Kidney (tissue), 13 donors: ENCODE measurements at regions not wholly inside any gene's neighbourhood (a gene's known extent, or its start where the extent isn't known, plus 50 kb on each side); places are given as distances from the start of the nearest gene placed in this dataset.

Experiments
- DNase-seq, 5 donors: peaks; one replicate each; pipeline ENCODE4 v3.0.0-alpha.2; 2013 to 2020
- FAIRE-seq: peaks from 2 replicates; lab custom pipeline; 2012; peaks lifted over from hg19 to GRCh38; lab: Jason Lieb, UNC
- H3K27ac ChIP-seq, 2 donors: one replicate each; pipeline ENCODE4 v1.7.0; 2013; ENCODE audit warnings: low read depth in 2 of 2, low read length in 2 of 2, inconsistent platforms in 1 of 2
- H3K27me3 ChIP-seq: one replicate; pipeline ENCODE4 v1.7.1; 2013; ENCODE audit warnings: low read length, inconsistent platforms; ENCODE audit not compliant: control insufficient read depth, insufficient read depth
- H3K36me3 ChIP-seq, 3 donors: one replicate each; pipeline versions ENCODE4 v1.7.0 to v1.7.1; 2013; ENCODE audit warnings: low read length in 3 of 3, control low read depth in 1 of 3, inconsistent platforms in 1 of 3; ENCODE audit not compliant: insufficient read depth in 3 of 3, control insufficient read depth in 2 of 3
- H3K4me1 ChIP-seq, 3 donors: one replicate each; pipeline versions ENCODE4 v1.7.0 to v1.7.1; 2013; ENCODE audit warnings: low read length in 3 of 3, inconsistent platforms in 1 of 3, low read depth in 1 of 3; ENCODE audit not compliant: control insufficient read depth in 2 of 3, insufficient read depth in 2 of 3
- H3K4me3 ChIP-seq, 3 donors: one replicate each; pipeline versions ENCODE4 v1.7.0 to v1.8.1; 2013; ENCODE audit warnings: low read length in 3 of 3, control low read depth in 1 of 3, inconsistent platforms in 1 of 3
- H3K9ac ChIP-seq, 3 donors: one replicate each; pipeline versions ENCODE4 v1.7.0 to v1.7.1; 2013; ENCODE audit warnings: low read length in 3 of 3, control low read depth in 1 of 3, inconsistent platforms in 1 of 3
- H3K9me3 ChIP-seq, 3 donors: one replicate each; pipeline versions ENCODE4 v1.7.0 to v1.7.1; 2013; ENCODE audit warnings: low read length in 3 of 3, control low read depth in 1 of 3, inconsistent platforms in 1 of 3; ENCODE audit not compliant: control insufficient read depth in 2 of 3, insufficient read depth in 1 of 3
- intact Hi-C: fragments of 100-400 bp; cut with DNase I; formaldehyde crosslinking; loops from one replicate; pipeline ENCODE4 v1.11.1; 2022
- TF ChIP-seq, protein P1 (sequence below): IDR thresholded peaks from 3 replicates; pipeline ENCODE4 v1.5.1; 2012; ENCODE audit warnings: mild to moderate bottlenecking, moderate library complexity, borderline replicate concordance; ENCODE audit not compliant: insufficient read depth; ENCODE audit errors: extremely low read depth
- donor health status: control.
- donor health status: control.
- donor health status: control.
- donor health status: control.
- donor health status: control.
- donor health status: DM: yes; HTN: yes; CAD: no.
- donor health status: Normal renal cell carcinoma (clear cell type).

DNA sequence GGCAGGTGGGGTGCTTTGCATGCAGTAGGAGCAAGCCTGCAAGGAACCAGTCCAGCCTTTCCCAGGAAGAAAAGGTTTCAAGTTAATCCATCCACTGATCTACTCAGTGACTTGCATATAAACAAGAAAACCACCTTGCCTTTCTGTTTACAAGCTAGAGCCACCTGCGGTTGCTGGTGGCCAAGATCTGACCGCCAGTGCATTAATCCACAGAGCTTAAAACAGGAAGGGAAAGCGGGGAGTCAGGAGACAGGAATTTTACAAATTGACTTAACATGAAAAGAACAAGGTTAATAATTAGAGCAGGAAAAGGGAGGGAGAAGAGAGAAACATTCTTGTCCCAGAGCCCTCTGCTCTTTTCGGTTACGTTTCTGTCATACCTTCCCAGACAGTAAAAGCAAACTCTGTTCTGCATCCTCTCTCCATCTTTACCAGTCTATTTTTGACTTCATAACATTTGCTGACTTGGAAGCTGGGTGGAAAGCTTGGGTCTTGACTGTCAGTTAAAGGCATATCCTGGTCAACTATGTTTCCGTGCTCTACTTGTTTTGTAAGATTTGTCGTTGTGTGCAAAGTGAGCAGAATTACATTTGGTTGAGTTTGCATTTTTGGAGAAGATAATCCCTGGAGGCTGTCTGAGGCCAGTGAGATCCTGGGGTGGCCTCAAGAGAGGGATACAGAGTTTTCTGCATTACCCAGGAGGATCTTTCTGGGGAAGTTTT lies 760.6 kb downstream of the EFNB2 start:
- peak in 3 of 5 donors; percentile 21 to 71 (median 47) for DNase-seq
- TF ChIP-seq, protein P1, sequence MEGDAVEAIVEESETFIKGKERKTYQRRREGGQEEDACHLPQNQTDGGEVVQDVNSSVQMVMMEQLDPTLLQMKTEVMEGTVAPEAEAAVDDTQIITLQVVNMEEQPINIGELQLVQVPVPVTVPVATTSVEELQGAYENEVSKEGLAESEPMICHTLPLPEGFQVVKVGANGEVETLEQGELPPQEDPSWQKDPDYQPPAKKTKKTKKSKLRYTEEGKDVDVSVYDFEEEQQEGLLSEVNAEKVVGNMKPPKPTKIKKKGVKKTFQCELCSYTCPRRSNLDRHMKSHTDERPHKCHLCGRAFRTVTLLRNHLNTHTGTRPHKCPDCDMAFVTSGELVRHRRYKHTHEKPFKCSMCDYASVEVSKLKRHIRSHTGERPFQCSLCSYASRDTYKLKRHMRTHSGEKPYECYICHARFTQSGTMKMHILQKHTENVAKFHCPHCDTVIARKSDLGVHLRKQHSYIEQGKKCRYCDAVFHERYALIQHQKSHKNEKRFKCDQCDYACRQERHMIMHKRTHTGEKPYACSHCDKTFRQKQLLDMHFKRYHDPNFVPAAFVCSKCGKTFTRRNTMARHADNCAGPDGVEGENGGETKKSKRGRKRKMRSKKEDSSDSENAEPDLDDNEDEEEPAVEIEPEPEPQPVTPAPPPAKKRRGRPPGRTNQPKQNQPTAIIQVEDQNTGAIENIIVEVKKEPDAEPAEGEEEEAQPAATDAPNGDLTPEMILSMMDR: no peak
- intact Hi-C loops: no loop called here
- Histone ChIP-seq H3K27me3 (no peaks in the 10 kb centered on the region), H3K9ac (no peak overlapping the region), H3K27ac (no peak overlapping the region), H3K4me1 (peaks cover 3 to 5% (median 3%) of the 10 kb centered on the region in 3 donors), H3K4me3 (peak overlapping the region in 1 of 3 donors; percentile 3), H3K9me3 (no peaks in the 10 kb centered on the region), H3K36me3 (no peaks in the 10 kb centered on the region)
- no peak for FAIRE-seq

DNA sequence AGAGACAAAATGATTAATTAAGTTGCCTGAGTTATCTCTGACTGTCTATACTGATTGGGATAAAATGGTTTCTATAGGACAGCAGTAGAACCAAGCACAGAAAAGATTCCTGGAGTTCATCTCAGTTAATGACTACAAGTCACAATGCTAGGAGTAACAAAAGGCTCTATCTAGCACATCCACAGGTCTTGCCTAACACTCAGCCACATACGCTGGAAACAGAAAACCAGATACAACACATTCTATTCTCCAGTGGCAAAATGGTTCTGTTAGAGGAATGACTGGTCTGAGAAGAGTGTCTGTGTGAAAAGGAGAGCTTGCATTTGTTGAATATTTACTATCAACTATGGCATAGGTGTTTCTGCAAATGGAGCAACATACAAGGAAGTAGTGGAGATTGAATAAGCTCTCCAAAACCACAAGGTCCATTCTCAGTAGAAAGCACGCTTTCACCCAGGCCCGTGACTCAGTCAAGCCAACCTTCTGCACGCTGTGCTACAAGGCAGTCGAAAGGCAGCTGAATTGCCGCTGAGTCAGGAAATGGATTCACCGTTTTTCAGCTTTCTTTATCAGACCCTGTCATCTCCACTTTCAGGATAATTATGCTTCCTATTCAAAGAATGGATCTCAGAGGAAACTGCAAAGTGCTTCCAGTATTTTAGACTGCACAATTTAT lies 761.5 kb downstream of the EFNB2 start:
- H3K27me3 ChIP-seq: no peaks in the 10 kb centered on the region
- DNase-seq (peak in 1 of 5 donors; percentile 12), FAIRE-seq (no peak)
- H3K9me3 ChIP-seq: no peaks in the 10 kb centered on the region
- intact Hi-C loops: no loop called here
- no peak overlapping the region for H3K4me3 ChIP-seq
- H3K36me3 ChIP-seq: no peaks in the 10 kb centered on the region
- TF ChIP-seq, protein P1: no peak
- H3K27ac ChIP-seq: no peak overlapping the region
- H3K9ac ChIP-seq: no peak overlapping the region
- H3K4me1 ChIP-seq: peaks cover 3 to 5% (median 3%) of the 10 kb centered on the region in 3 donors

DNA sequence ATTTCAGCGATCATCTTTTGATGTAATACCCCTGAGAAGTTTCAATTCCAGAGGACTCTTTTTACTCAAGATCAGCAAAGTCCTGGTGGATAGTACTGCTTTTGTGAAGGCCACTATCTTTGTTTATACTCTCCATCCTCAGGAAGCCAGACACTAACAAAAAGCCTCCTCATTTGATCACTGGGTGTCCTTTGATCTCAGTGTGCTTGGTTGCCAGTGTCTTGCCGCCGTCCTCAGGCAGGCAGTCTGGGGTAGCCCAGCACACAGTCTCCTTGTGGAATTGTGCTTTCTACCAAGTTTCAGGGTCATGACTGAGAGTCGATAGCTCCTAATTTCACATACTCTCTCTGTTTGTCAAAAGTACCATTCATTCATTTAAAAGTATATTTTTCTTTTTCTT lies 762.2 kb downstream of the EFNB2 start:
- FAIRE-seq (no peak), DNase-seq (peak in 1 of 5 donors; percentile 4)
- intact Hi-C loops: no loop called here
- H3K27me3 ChIP-seq: no peaks in the 10 kb centered on the region
- H3K4me1 ChIP-seq: peaks cover 3 to 5% (median 3%) of the 10 kb centered on the region in 3 donors
- TF ChIP-seq, protein P1: no peak
- no peak overlapping the region for H3K27ac ChIP-seq
- H3K4me3 ChIP-seq: no peak overlapping the region
- H3K36me3 ChIP-seq: no peaks in the 10 kb centered on the region
- no peaks in the 10 kb centered on the region for H3K9me3 ChIP-seq
- H3K9ac ChIP-seq: no peak overlapping the region
